Ovary (tissue), 7 donors: ENCODE measurements at regions not wholly inside any gene's neighbourhood (a gene's known extent, or its start where the extent isn't known, plus 50 kb on each side); places are given as distances from the start of the nearest gene placed in this dataset.

Experiments used
- DNase-seq, 5 donors: peaks; one replicate each; pipeline ENCODE4 v3.0.0-alpha.2; 2019 to 2020
- H3K27ac ChIP-seq, 2 donors: fragments of 200-600 bp; one replicate each; pipeline versions ENCODE4 v1.5.1 to v1.8.0; 2019 to 2022
- H3K27me3 ChIP-seq: fragments of 200-600 bp; one replicate; pipeline ENCODE4 v1.8.0; 2022
- H3K36me3 ChIP-seq: fragments of 200-600 bp; sonication (generic); one replicate; pipeline ENCODE4 v1.5.1; 2019
- H3K4me1 ChIP-seq: one replicate; pipeline ENCODE4 v1.8.1; 2013; ENCODE audit warnings: mild to moderate bottlenecking, moderate library complexity; ENCODE audit not compliant: insufficient read depth
- H3K4me3 ChIP-seq: fragments of 200-600 bp; sonication (generic); one replicate; pipeline ENCODE4 v1.5.1; 2017
- H3K9me3 ChIP-seq, 2 donors: fragments of 200-600 bp in 1 of 2; sonication (generic) in 1 of 2; one replicate each; pipeline versions ENCODE4 v1.5.1 to v1.8.1; 2013 to 2019; ENCODE audit warnings: mild to moderate bottlenecking in 1 of 2, moderate library complexity in 1 of 2
- CTCF ChIP-seq, 3 donors: fragments of 450-650 bp in 2 of 3; fragments of 200-600 bp in 1 of 3; IDR thresholded peaks; one replicate each; pipeline versions ENCODE4 v1.5.1 to v1.8.0; 2016 to 2022; ENCODE audit warnings: antibody characterized with exemption in 3 of 3, mild to moderate bottlenecking in 1 of 3
- EP300 ChIP-seq: sonication (generic); formaldehyde crosslinking; IDR thresholded peaks from one replicate; pipeline ENCODE4 v1.6.1; 2017; ENCODE audit warnings: antibody characterized with exemption
- POLR2A ChIP-seq: fragments of 450-650 bp; IDR thresholded peaks from one replicate; pipeline ENCODE4 v1.6.1; 2017; ENCODE audit warnings: antibody characterized with exemption, mild to moderate bottlenecking, moderate library complexity
- WGBS, 3 donors: extraction: QIAGEN DNeasy Blood & Tissue Kit in 1 of 3; methylation state at CpG; one replicate each; pipeline versions ENCODE4 v1.1.5 to v1.1.7; 2013 to 2017; 5-methylcytosine and 5-hydroxymethylcytosine counted together
- intact Hi-C, 4 donors: fragments of 100-400 bp; cut with DNase I; formaldehyde crosslinking; loops; one replicate each; pipeline versions ENCODE4 v1.11.0 to v1.15.1; 2022 to 2023
- donor health status: DM: no; HTN: no; CAD: no; lungs with moderate emphysema.
- donor health status: DM: no; HTN: no; CAD: no.
- donor health status: Bipolar disorder and iron deficiency.
- donor health status: DM: no; HTN: no; CAD: no.
- donor health status: DM: yes; HTN: yes; CAD: no.

GRCh38 chr2:239856620-239857285 is 168.4 kb downstream of the NDUFA10 start:
- DNase-seq = no peak
- intact Hi-C loops = no loop called here
- Histone ChIP-seq H3K4me3 (no peak overlapping the region), H3K27ac (no peak overlapping the region), H3K4me1 (peaks cover 2% of the 10 kb centered on the region), H3K36me3 (no peaks in the 10 kb centered on the region), H3K9me3 (no peaks in the 10 kb centered on the region), H3K27me3 (no peaks in the 10 kb centered on the region)
- TF ChIP-seq CTCF (IDR thresholded peaks at IDR 0.05) = no peak
- no peak for TF ChIP-seq EP300
- 92 to 98% (median 94%) methylated on average over 8 of the region's 8 CpGs for WGBS, 3 donors

- no peak for DNase-seq
- intact Hi-C loops = no loop called here
- no peak for TF ChIP-seq CTCF (IDR thresholded peaks at IDR 0.05)
- TF ChIP-seq POLR2A = no peak
- no peak for TF ChIP-seq EP300
- no peak overlapping the region for H3K4me3 ChIP-seq
- H3K4me1 ChIP-seq = peaks cover 2% of the 10 kb centered on the region
- H3K9me3 ChIP-seq = no peaks in the 10 kb centered on the region
- H3K27me3 ChIP-seq = no peaks in the 10 kb centered on the region
- H3K27ac ChIP-seq = no peak overlapping the region
- no peaks in the 10 kb centered on the region for H3K36me3 ChIP-seq
- 43 to 61% (median 59%) methylated on average over 8 to 10 of the region's 10 CpGs for WGBS, 3 donors
Measured at GRCh38 chr2:239855863-239856587, 169.1 kb downstream of the NDUFA10 start.

GRCh38 chr2:239854596-239854995 is 170.5 kb downstream of the NDUFA10 start:
- Histone ChIP-seq H3K36me3 (no peaks in the 10 kb centered on the region), H3K4me3 (no peak overlapping the region), H3K9me3 (no peaks in the 10 kb centered on the region), H3K27me3 (no peaks in the 10 kb centered on the region), H3K4me1 (peaks cover 2% of the 10 kb centered on the region), H3K27ac (no peak overlapping the region)
- no peak for TF ChIP-seq POLR2A
- no peak for TF ChIP-seq EP300
- no peak for TF ChIP-seq CTCF (IDR thresholded peaks at IDR 0.05)
- intact Hi-C loops = no loop called here
- WGBS, 3 donors = 90 to 94% (median 92%) methylated on average over 5 of the region's 5 CpGs
- DNase-seq = no peak

DNA sequence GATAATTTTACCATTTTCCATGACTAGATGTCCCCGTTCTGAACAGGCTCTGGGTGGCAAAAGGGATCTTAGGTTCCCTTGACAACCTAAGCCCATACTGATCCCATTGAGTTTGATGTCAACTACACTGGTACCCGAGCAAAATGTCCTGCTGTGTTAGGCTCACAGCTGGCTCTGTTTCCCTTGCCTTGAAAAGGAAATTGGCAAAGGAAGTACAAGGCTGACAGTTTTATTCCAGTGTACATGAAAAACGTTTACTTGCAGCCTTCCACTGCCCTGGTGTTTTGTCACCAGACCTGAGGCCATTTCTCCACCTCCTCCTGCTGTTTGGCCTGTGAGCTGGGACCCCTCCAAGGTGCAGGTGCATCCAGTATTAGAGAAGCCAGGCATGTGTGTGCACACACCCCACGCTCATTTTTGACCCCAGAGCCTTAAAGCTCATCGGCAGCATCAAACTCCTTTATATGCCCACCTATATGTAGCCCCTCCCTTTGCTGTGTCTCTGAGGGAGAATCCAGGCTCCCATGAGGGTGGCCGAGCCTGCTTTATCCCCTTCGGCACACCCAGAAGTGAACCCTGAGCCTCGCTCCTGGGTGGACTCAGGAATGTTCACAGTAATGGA is 171.3 kb downstream of the NDUFA10 start:
- WGBS, 3 donors = 73 to 81% (median 78%) methylated on average over 8 of the region's 8 CpGs
- no peak for DNase-seq
- intact Hi-C loops = no loop called here

More for the DNA sequence above, 171.3 kb downstream of the NDUFA10 start:
- no peaks in the 10 kb centered on the region for H3K36me3 ChIP-seq
- H3K4me1 ChIP-seq = peaks cover 2% of the 10 kb centered on the region
- no peak overlapping the region for H3K27ac ChIP-seq
- no peak overlapping the region for H3K4me3 ChIP-seq
- no peaks in the 10 kb centered on the region for H3K27me3 ChIP-seq
- H3K9me3 ChIP-seq = no peaks in the 10 kb centered on the region
- TF ChIP-seq CTCF (IDR thresholded peaks at IDR 0.05) (no peak), EP300 (no peak), POLR2A (no peak)
